ENCODE measurements at regions not wholly inside any gene's neighbourhood (a gene's known extent, or its start where the extent isn't known, plus 50 kb on each side); places are given as distances from the start of the nearest gene placed in this dataset.

- no peak overlapping the region for H3K4me3 ChIP-seq (ENCODE audit: low read length)
- no peaks in the 10 kb centered on the region for H3K36me3 ChIP-seq (ENCODE audit: insufficient read depth, low read length)
- TF ChIP-seq CTCF (IDR thresholded peaks at IDR 0.05), result no peak
- intact Hi-C loops (cut with DNase I, micrococcal nuclease), result no loop called here
- no peak overlapping the region for H3K27ac Mint-ChIP-seq
- H3K4me1 Mint-ChIP-seq (ENCODE audit: low read depth), result no peaks in the 10 kb centered on the region
- no peaks in the 10 kb centered on the region for H3K9me3 ChIP-seq (ENCODE audit: control insufficient read depth in 1 of 2, insufficient read depth in 1 of 2, low read length in 2 of 2)
- no peaks in the 10 kb centered on the region for H3K27me3 ChIP-seq (ENCODE audit: control insufficient read depth in 1 of 2, insufficient read depth in 2 of 2, low read length in 2 of 2)
- no peaks in the 10 kb centered on the region for H3K27me3 Mint-ChIP-seq
- CTCF ChIA-PET, result no interaction called here
- H3K9me3 Mint-ChIP-seq, result no peaks in the 10 kb centered on the region
- H3K4me3 Mint-ChIP-seq, result no peak overlapping the region
- ATAC-seq (ENCODE audit: poor library complexity) (no peak), DNase-seq (no peak)
- POLR2A ChIA-PET, result no interaction called here
- no peak overlapping the region for H3K27ac ChIP-seq (ENCODE audit: low read depth in 1 of 2, low read length in 2 of 2)
- no peaks in the 10 kb centered on the region for H3K4me1 ChIP-seq (ENCODE audit: insufficient read depth, low read length)
- no peaks in the 10 kb centered on the region for H3K36me3 Mint-ChIP-seq (ENCODE audit: low read depth)
Observed at GRCh38 chr13:80250213-80250810, 90.6 kb downstream of the SPRY2 start.

GRCh38 chr13:80249516-80250212, 91.3 kb downstream of the SPRY2 start:
- H3K4me3 ChIP-seq (ENCODE audit: low read length), result no peak overlapping the region
- no peak for DNase-seq
- POLR2A ChIA-PET, result no interaction called here
- H3K4me1 Mint-ChIP-seq (ENCODE audit: low read depth), result no peaks in the 10 kb centered on the region
- CTCF ChIA-PET, result no interaction called here
- no peaks in the 10 kb centered on the region for H3K9me3 ChIP-seq (ENCODE audit: control insufficient read depth in 1 of 2, insufficient read depth in 1 of 2, low read length in 2 of 2)
- H3K4me1 ChIP-seq (ENCODE audit: insufficient read depth, low read length), result no peaks in the 10 kb centered on the region
- no peak for ATAC-seq (ENCODE audit: poor library complexity)
- H3K27me3 ChIP-seq (ENCODE audit: control insufficient read depth in 1 of 2, insufficient read depth in 2 of 2, low read length in 2 of 2), result no peaks in the 10 kb centered on the region
- no peak overlapping the region for H3K27ac Mint-ChIP-seq
- H3K36me3 ChIP-seq (ENCODE audit: insufficient read depth, low read length), result no peaks in the 10 kb centered on the region
- H3K27ac ChIP-seq (ENCODE audit: low read depth in 1 of 2, low read length in 2 of 2), result no peak overlapping the region
- H3K27me3 Mint-ChIP-seq, result no peaks in the 10 kb centered on the region
- no peak for TF ChIP-seq CTCF (IDR thresholded peaks at IDR 0.05)
- H3K36me3 Mint-ChIP-seq (ENCODE audit: low read depth), result no peaks in the 10 kb centered on the region
- intact Hi-C loops (cut with DNase I, micrococcal nuclease), result no loop called here
- no peaks in the 10 kb centered on the region for H3K9me3 Mint-ChIP-seq
- no peak overlapping the region for H3K4me3 Mint-ChIP-seq

GRCh38 chr13:80245162-80245733, 95.7 kb downstream of the SPRY2 start:
- TF ChIP-seq CTCF (IDR thresholded peaks at IDR 0.05), result no peak
- ATAC-seq (ENCODE audit: poor library complexity) (no peak), DNase-seq (no peak)
- Histone ChIP-seq H3K4me1 (ENCODE audit: insufficient read depth, low read length) (no peaks in the 10 kb centered on the region), H3K4me3 (ENCODE audit: low read length) (no peak overlapping the region), H3K36me3 (ENCODE audit: insufficient read depth, low read length) (no peaks in the 10 kb centered on the region), H3K27me3 (ENCODE audit: control insufficient read depth in 1 of 2, insufficient read depth in 2 of 2, low read length in 2 of 2) (no peaks in the 10 kb centered on the region), H3K9me3 (ENCODE audit: control insufficient read depth in 1 of 2, insufficient read depth in 1 of 2, low read length in 2 of 2) (peaks cover 0 to 8% of the 10 kb centered on the region in 2 experiments), H3K27ac (ENCODE audit: low read depth in 1 of 2, low read length in 2 of 2) (no peak overlapping the region)
- Mint-ChIP-seq H3K27ac (no peak overlapping the region), H3K9me3 (no peaks in the 10 kb centered on the region), H3K4me1 (ENCODE audit: low read depth) (no peaks in the 10 kb centered on the region), H3K36me3 (ENCODE audit: low read depth) (no peaks in the 10 kb centered on the region), H3K27me3 (no peaks in the 10 kb centered on the region), H3K4me3 (no peak overlapping the region)
- POLR2A ChIA-PET, result no interaction called here
- intact Hi-C loops (cut with DNase I, micrococcal nuclease), result no loop called here
- CTCF ChIA-PET, result no interaction called here

Data from CD4-positive, alpha-beta T cell (primary cell).